Activated CD4-positive, alpha-beta T cell treated with anti-CD3 and anti-CD28 coated beads for 4 hours (primary cell): ENCODE measurements at regions not wholly inside any gene's neighbourhood (a gene's known extent, or its start where the extent isn't known, plus 50 kb on each side); places are given as distances from the start of the nearest gene placed in this dataset.

Source experiments
- DNase-seq, 2 donors: peaks; one replicate each; pipeline ENCODE4 v3.0.0-alpha.2; 2020

DNA sequence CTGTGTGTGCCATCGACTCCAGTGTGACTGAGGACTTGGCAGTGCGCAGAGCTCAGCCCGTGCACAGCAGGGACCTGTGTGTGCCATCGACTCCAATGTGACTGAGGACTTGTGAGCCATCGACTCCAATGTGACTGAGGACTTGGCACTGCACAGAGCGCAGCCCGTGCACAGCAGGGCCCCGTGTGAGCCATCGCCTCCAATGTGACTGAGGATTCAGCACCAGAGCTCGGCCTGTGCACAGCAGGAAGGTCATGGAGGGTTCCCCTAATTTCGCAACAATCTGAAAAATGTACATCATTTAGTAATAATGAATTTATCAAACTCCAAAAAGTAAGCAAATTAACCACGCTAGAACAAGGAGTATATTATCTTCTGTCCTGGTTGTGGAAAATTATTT lies 348.3 kb upstream of the B3GAT1 start:
- no peak for DNase-seq

DNA sequence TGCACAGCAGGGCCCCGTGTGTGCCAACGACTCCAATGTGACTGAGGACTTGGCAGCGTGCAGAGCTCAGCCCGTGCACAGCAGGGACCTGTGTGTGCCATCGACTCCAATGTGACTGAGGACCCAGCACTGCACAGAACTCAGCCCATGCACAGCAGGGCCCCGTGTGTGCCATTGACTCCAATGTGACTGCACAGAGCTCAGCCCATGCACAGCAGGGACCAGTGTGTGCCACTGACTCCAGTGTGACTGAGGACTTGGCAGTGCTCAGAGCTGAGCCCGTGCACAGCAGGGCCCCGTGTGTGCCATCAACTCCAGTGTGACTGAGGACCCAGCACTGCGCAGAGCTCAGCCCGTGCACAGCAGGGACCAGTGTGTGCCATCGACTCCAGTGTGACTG lies 347.8 kb upstream of the B3GAT1 start:
- no peak for DNase-seq

DNA sequence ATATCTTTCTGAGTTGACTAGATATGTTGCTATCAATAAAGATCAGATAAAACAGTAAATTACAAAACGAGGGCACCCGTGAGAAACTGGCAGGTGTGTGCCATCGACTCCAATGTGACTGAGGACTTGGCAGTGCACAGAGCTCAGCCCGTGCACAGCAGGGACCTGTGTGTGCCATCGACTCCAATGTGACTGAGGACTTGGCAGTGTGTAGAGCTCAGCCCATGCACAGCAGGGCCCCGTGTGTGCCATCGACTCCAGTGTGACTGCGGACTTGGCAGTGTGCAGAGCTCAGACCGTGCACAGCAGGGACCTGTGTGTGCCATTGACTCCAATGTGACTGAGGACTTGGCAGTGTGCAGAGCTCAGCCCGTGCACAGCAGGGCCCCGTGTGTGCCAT lies 347.2 kb upstream of the B3GAT1 start:
- DNase-seq = no peak

GRCh38 chr11:134758342-134758931 lies 346.4 kb upstream of the B3GAT1 start:
- no peak for DNase-seq

GRCh38 chr11:134757633-134758032 lies 345.6 kb upstream of the B3GAT1 start:
- DNase-seq = no peak

DNA sequence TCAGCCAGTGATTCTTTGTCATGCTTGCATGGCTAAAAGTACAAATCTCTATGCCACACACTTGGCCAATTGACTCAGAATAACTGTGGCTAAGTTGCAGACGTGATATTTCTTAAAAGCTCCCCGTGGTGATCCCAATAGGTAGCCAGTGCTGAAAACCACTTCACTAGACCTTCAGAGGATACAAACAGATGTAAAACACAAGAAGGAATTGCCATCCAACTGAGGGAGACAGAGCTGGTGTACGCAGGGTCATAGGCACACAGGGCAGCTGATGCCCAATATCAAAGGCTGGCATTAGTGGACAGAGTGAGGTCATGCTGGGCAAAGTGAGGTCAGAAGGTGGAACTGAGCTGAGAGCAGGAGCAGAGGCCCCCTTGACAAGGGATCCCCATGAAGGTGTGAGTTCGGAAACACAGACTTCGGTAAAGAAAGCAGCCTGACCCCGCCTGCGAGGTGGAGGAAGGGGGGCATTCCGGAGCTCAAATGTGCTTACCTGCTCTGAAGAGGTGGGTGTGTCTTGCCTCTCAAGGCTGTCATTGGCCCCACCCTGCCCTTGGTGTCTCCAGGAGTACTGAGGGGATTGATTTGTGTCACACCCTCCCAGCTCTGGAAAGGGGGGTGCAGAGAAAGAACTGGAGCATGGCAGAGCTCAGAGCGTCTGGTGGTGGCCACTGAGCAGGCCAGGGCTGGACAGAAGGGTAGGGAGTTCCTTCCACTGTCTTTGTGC lies 344.9 kb upstream of the B3GAT1 start:
- no peak for DNase-seq

DNA sequence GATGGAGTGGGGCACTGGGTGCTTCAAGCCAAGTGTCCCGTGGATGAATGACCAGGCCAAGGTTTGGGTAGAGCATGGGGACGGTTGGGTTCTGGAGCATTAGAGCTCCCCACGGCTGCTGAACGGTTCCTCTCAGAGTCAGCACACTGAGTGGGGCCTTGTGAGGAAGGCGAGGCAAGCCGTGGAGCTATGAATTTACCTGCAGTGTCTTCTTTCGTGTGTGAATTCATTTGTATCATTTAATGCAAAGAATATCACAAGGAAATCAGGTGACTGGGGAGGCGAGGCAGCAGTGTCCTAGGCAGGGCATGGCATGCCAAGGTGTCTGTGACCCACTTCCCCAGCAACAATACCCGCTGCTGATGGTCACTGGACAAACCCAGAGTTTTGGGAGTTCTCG lies 343.5 kb upstream of the B3GAT1 start:
- DNase-seq = no peak

- DNase-seq = no peak
Measured at GRCh38 chr11:134754521-134755198, 342.6 kb upstream of the B3GAT1 start.

- DNase-seq = no peak
Measured at GRCh38 chr11:134753771-134754520, 341.9 kb upstream of the B3GAT1 start.

- no peak for DNase-seq
Measured at GRCh38 chr11:134752964-134753770, 341.1 kb upstream of the B3GAT1 start.

DNA sequence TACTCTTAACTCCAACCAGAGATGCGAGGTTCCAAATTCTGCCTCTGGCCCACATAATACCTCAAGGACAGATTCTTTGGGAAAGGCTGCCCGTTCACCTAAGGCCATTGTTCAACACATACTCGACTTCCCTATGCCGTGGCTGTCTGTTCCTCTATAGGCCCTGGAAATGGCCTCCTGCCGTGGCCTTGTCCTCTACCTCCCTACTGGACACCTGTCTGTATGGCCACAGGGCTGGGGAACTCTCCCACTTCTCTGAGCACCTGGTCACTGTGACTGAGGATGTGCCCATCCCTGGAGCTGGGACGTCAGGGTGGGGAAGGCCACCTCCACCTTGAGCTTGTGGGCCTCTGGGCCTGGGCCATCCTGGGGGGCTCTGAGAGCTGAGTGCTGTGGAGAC lies 340.5 kb upstream of the B3GAT1 start:
- DNase-seq = no peak

DNA sequence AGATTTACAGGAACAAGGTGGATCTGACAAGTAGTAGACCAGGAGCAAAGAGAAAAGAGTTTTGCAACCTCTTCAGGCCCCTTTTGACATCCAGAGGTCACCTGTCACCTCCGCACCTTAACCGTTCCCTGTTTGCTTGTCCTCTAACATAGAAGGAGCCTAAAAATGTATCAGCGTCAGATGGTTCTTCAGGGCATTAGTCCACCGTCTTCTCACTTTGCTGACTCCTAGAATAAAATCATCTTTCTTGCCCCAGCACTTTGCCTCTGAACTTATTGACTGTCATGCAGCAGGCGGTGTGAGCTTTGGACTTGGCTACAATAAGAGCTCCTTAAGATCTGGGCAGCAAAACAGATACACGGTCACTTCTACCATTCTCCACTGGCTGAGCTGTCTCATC lies 339.7 kb upstream of the B3GAT1 start:
- DNase-seq = no peak

GRCh38 chr11:134751031-134751585 lies 339.1 kb upstream of the B3GAT1 start:
- no peak for DNase-seq

GRCh38 chr11:134750619-134751018 lies 338.6 kb upstream of the B3GAT1 start:
- DNase-seq = no peak

DNA sequence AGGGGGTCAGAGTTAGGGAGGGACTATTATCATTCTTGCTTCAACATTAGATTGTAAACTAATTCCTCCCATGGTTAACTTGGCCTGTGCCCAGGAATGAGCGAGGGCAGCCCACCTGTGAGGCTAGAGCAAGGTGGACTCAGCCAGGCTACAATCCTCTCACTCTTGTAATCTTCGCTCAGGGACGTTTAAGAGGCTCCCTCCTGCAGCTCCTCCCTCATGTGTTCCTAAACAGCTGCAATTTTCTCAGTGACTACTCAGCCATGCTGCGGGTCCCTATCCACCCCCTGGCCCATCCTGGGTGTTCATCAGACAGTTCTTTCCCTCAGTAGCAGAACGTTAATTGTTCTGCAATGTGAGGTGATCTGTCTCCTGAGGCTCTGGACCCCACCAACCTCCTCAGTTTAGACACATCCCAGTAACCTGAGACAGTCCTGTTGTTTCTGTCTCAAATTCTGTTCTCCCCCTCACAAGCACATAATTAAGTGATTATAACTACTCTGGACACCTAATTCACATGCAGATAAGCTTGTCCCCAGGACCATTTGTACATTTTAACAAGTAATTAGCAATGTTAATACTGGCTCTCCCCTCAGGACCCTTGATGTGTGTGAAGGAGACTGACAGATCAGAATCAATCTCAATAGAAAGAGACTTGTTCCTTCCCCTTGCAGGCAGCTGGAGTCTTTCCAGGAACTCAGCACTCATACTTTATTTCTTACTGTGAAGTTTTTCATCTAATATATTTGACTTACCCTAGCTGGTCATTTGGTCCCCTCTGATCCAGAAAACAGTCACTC lies 337.2 kb upstream of the B3GAT1 start:
- DNase-seq = no peak

GRCh38 chr11:134746609-134747008 lies 334.6 kb upstream of the B3GAT1 start:
- no peak for DNase-seq

GRCh38 chr11:134745456-134745855 lies 333.4 kb upstream of the B3GAT1 start:
- DNase-seq = no peak

GRCh38 chr11:134743820-134744195 lies 331.8 kb upstream of the B3GAT1 start:
- no peak for DNase-seq

DNA sequence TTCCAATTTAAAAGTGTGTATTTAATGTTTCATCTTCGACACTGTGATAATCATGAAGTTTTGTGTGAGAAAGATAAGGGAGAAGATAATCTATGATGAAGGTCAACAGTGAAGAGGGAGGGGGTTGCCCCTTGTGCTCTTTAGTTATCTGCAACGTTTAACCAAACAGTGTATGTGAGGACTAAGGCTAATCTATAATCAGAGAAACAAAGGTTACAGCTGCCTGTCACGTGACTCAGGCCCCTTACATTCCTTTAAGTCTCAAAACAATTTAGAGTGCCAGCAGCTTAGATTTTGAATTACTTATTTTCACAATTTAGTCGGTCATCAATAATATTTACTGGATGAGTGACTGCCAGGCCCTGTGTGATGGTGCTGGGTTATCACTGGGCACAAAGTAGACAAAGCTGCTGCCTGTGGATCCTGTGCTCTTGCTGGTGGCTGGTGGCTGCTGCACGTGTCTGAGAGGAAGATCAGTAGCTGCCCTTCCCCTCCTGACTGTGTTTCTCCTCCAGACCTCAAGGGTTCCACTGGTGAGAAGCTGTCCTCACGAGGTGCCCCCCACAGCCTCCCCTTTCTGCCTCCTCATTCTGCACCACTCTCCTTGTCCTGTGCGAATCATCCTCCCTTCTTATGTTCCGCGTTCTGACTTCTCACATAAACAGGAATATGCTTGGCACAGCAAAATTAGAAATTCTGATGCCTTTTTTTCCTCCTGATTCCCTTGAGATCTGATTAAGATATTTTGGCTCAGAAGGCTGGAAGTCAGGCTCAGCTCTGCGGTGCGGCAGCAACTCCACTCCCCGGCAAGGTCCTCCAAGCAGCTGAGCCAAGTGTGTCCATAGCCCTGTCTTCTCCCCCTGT lies 331.1 kb upstream of the B3GAT1 start:
- no peak for DNase-seq

- no peak for DNase-seq
Measured at GRCh38 chr11:134742224-134742612, 330.2 kb upstream of the B3GAT1 start.
